A549 (cell line): ENCODE measurements at regions not wholly inside any gene's neighbourhood (a gene's known extent, or its start where the extent isn't known, plus 50 kb on each side); places are given as distances from the start of the nearest gene placed in this dataset.

ENCODE experiments used
- ATAC-seq, 2 experiments: fragments of 200-7000 bp in 1 of 2; fragments of >200 bp in 1 of 2; cut with Nextera tagmentation in 1 of 2; cut with Tn5 transposase in 1 of 2; 3 replicates each; pipeline versions ENCODE4 v1.8.0 to v1.9.1; 2018 to 2020; ENCODE audit warnings: mild to moderate bottlenecking in 1 of 2, moderate library complexity in 1 of 2
- CTCF ChIA-PET: fragments of 300-600 bp; sonication (Branson Sonifier 250); formaldehyde crosslinking; extraction: SDS; loops from one replicate; lab custom pipeline; 2021; ENCODE audit warnings: antibody characterized with exemption, inconsistent platforms; lab: Yijun Ruan, JAX
- POLR2A ChIA-PET: fragments of 350-600 bp; formaldehyde crosslinking; extraction: SDS; loops from one replicate; lab custom pipeline; 2021; ENCODE audit warnings: antibody characterized with exemption, inconsistent platforms; lab: Yijun Ruan, JAX
- DNase-seq, 2 experiments: peaks; one replicate each; pipeline versions ENCODE4 v3.0.0 to v3.0.0-alpha.2; 2011 to 2016; ENCODE audit warnings: low read depth in 1 of 2, low spot score in 1 of 2
- FAIRE-seq: peaks from 2 replicates; lab custom pipeline; 2011; peaks lifted over from hg19 to GRCh38; lab: Jason Lieb, UNC
- H3K27ac ChIP-seq, 2 experiments: fragments of >200 bp; sonication (Bioruptor Twin); formaldehyde crosslinking; 3 replicates each; pipeline ENCODE4 v1.5.1; 2016 to 2017
- H3K4me1 ChIP-seq: fragments of >200 bp; sonication (Bioruptor Twin); formaldehyde crosslinking; 3 replicates; pipeline ENCODE4 v1.6.1; 2016
- H3K4me2 ChIP-seq: fragments of >200 bp; sonication (Bioruptor Twin); formaldehyde crosslinking; 3 replicates; pipeline ENCODE4 v1.6.1; 2016
- H3K4me3 ChIP-seq: fragments of >200 bp; sonication (Bioruptor Twin); formaldehyde crosslinking; 3 replicates; pipeline ENCODE4 v1.5.1; 2016
- H3K9me3 ChIP-seq: fragments of >200 bp; sonication (Bioruptor Twin); formaldehyde crosslinking; 3 replicates; pipeline ENCODE4 v1.6.1; 2016
- BHLHE40 ChIP-seq: IDR thresholded peaks from 2 replicates; pipeline ENCODE4 v1.6.1; 2012; ENCODE audit warnings: low read depth, low read length, inconsistent platforms
- CBX2 ChIP-seq: fragments of 200-600 bp; sonication (generic); IDR thresholded peaks from 2 replicates; pipeline ENCODE4 v1.6.1; 2016; ENCODE audit warnings: low read depth, mild to moderate bottlenecking, borderline replicate concordance
- CBX8 ChIP-seq: fragments of 200-600 bp; sonication (generic); IDR thresholded peaks from 2 replicates; pipeline ENCODE4 v1.6.1; 2016
- EHMT2 ChIP-seq: fragments of 200-600 bp; sonication (generic); IDR thresholded peaks from 2 replicates; pipeline ENCODE4 v1.6.1; 2016; ENCODE audit warnings: antibody characterized with exemption, low read depth, mild to moderate bottlenecking, moderate library complexity
- ELK1 ChIP-seq: fragments of 150-350 bp; IDR thresholded peaks from 2 replicates; pipeline ENCODE4 v1.6.1; 2014; ENCODE audit warnings: low read depth, mild to moderate bottlenecking, low read length
- EP300 ChIP-seq, 2 experiments: fragments of >200 bp; sonication (Bioruptor Twin); formaldehyde crosslinking; IDR thresholded peaks; 2 replicates in 1 of 2; 3 replicates in 1 of 2; pipeline ENCODE4 v1.6.1; 2016 to 2017
- ESRRA ChIP-seq: fragments of 150-350 bp; IDR thresholded peaks from 2 replicates; pipeline ENCODE4 v1.6.1; 2014; ENCODE audit warnings: mild to moderate bottlenecking, low read length, borderline replicate concordance
- FOSB ChIP-seq: fragments of 250-450 bp; sonication (Bioruptor Pico); IDR thresholded peaks from 2 replicates; pipeline ENCODE4 v1.5.0; 2020; ENCODE audit warnings: mild to moderate bottlenecking, moderate library complexity
- HOXB13 ChIP-seq: fragments of 250-450 bp; sonication (Bioruptor Pico); IDR thresholded peaks from 2 replicates; pipeline ENCODE4 v1.5.0; 2020; ENCODE audit warnings: low read depth, mild to moderate bottlenecking, moderate library complexity
- JUN ChIP-seq, 2 experiments: fragments of >200 bp; sonication (Bioruptor Twin); formaldehyde crosslinking; IDR thresholded peaks; 2 replicates in 1 of 2; 3 replicates in 1 of 2; pipeline ENCODE4 v1.6.1; 2016 to 2017
- KDM1A ChIP-seq: fragments of 200-600 bp; sonication (generic); IDR thresholded peaks from 2 replicates; pipeline ENCODE4 v1.6.1; 2016; ENCODE audit warnings: low read depth, mild to moderate bottlenecking
- MAX ChIP-seq: IDR thresholded peaks from 2 replicates; pipeline ENCODE4 v1.6.1; 2012
- MYC ChIP-seq: IDR thresholded peaks from 2 replicates; pipeline ENCODE4 v1.6.1; 2012; ENCODE audit warnings: mild to moderate bottlenecking, inconsistent platforms, low read length, improper control_type of control experiment, borderline replicate concordance
- NFE2L2 ChIP-seq: fragments of 150-350 bp; conservative IDR thresholded peaks from 2 replicates; pipeline ENCODE4 v1.6.1; 2014; ENCODE audit warnings: low read length
- NPAS2 ChIP-seq: fragments of 250-450 bp; sonication (Bioruptor Pico); IDR thresholded peaks from 2 replicates; pipeline ENCODE4 v1.8.0; 2022; ENCODE audit warnings: mild to moderate bottlenecking, moderate library complexity, borderline replicate concordance
- NR3C1 ChIP-seq: fragments of >200 bp; sonication (Bioruptor Twin); formaldehyde crosslinking; IDR thresholded peaks from 3 replicates; pipeline ENCODE4 v1.6.1; 2017
- PHF8 ChIP-seq: fragments of 200-600 bp; sonication (generic); IDR thresholded peaks from 2 replicates; pipeline ENCODE4 v1.6.1; 2016; ENCODE audit warnings: low read depth, mild to moderate bottlenecking, antibody characterized with exemption, moderate library complexity, borderline replicate concordance
- POLR2AphosphoS2 ChIP-seq: conservative IDR thresholded peaks from 2 replicates; pipeline ENCODE4 v1.6.1; 2012; ENCODE audit warnings: low read length, improper control_type of control experiment, inconsistent platforms
- RAD21 ChIP-seq, 2 experiments: fragments of >200 bp in 1 of 2; sonication (Bioruptor Twin) in 1 of 2; formaldehyde crosslinking in 1 of 2; IDR thresholded peaks in 1 of 2; conservative IDR thresholded peaks in 1 of 2; 2 replicates in 1 of 2; 3 replicates in 1 of 2; pipeline ENCODE4 v1.6.1; 2012 to 2018; ENCODE audit warnings: inconsistent platforms in 1 of 2
- ZC3H11A ChIP-seq: fragments of 450-650 bp; IDR thresholded peaks from 2 replicates; pipeline ENCODE4 v1.6.1; 2014; ENCODE audit warnings: antibody characterized with exemption, mild to moderate bottlenecking
- WGBS: methylation state at CpG from one replicate; pipeline ENCODE4 v1.1.6; 2017; ENCODE audit errors: missing lambda C conversion rate; 5-methylcytosine and 5-hydroxymethylcytosine counted together
- TF ChIP-seq, protein P1 (sequence below): fragments of >200 bp; sonication (Bioruptor Twin); formaldehyde crosslinking; IDR thresholded peaks from 2 replicates; pipeline ENCODE4 v1.6.1; 2016
- TF ChIP-seq, protein P2 (sequence below): fragments of >200 bp; sonication (Bioruptor Twin); formaldehyde crosslinking; IDR thresholded peaks from 3 replicates; pipeline ENCODE4 v1.5.1; 2016
- TF ChIP-seq, protein P3 (sequence below): IDR thresholded peaks from 2 replicates; pipeline ENCODE4 v1.6.1; 2012; ENCODE audit warnings: low read depth, borderline replicate concordance
- TF ChIP-seq, protein P4 (sequence below): fragments of >200 bp; sonication (Bioruptor Twin); formaldehyde crosslinking; IDR thresholded peaks from 3 replicates; pipeline ENCODE4 v1.6.1; 2016

DNA sequence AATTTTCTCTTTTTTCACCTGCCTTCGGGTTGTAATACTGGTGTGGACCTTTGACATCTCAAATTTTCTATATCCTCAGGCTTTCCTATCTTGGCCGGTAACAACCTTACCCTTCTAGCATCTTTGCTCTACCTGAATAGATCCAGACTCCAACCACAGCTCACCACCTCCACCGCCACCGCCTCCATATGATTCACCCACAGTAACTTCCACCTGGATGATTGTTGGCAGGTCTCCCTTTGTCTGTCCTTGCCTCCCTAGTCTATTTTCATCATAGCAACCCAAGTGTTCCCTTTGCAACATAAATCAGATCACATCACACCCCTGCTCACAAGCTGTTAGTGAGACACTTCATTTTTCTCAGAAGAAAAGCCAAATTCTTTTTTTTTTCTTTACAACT is 525.8 kb upstream of the POU3F2 start:
- H3K9me3 ChIP-seq: no peaks in the 10 kb centered on the region
- POLR2A ChIA-PET: no interaction called here
- no peak overlapping the region for H3K4me2 ChIP-seq
- TF ChIP-seq MYC: no peak
- TF ChIP-seq NR3C1: no peak
- TF ChIP-seq CBX2: no peak
- TF ChIP-seq EP300 (IDR thresholded peaks at IDR 0.05): no peak
- no peak for TF ChIP-seq BHLHE40
- no peak for TF ChIP-seq ESRRA
- no peak for TF ChIP-seq HOXB13 (CRISPR knock-in tag)
- TF ChIP-seq KDM1A: no peak
- no peak for TF ChIP-seq MAX
- TF ChIP-seq, protein P1, sequence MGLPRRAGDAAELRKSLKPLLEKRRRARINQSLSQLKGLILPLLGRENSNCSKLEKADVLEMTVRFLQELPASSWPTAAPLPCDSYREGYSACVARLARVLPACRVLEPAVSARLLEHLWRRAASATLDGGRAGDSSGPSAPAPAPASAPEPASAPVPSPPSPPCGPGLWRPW: no peak
- no peak for TF ChIP-seq NPAS2 (CRISPR knock-in tag)
- H3K4me3 ChIP-seq: no peak overlapping the region
- H3K4me1 ChIP-seq: no peaks in the 10 kb centered on the region
- 38% methylated on average over 4 of the region's 4 CpGs for WGBS
- FAIRE-seq (no peak), ATAC-seq (no peak), DNase-seq (no peak)
- CTCF ChIA-PET: no interaction called here
- H3K27ac ChIP-seq: no peak overlapping the region

DNA sequence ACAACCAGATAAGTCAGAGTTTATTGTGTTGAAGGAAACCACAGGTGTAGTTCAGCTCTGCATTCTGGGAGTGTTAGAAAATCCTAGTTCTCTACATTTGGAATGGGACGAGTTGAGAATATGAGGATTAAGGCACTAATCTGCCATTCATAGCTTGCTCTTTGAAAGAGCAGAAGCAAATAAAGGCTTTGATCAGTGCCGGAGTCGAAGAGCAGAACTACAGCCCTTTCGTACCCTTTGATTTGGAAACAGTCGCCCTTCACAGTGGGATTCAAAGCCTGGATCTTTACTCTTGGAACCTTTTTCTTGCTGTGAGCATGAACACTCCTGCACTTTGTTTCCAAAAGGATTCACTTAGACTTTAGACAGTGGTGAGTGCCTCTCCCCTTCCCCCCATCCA is 523.9 kb upstream of the POU3F2 start:
- 36% methylated on average over 5 of the region's 5 CpGs for WGBS
- H3K4me3 ChIP-seq: no peak overlapping the region
- H3K4me1 ChIP-seq: no peaks in the 10 kb centered on the region
- H3K27ac ChIP-seq: no peak overlapping the region
- no peak overlapping the region for H3K4me2 ChIP-seq
- ATAC-seq: no peak
- no peak for FAIRE-seq
- ChIA-PET CTCF (no interaction called here), POLR2A (no interaction called here)
- TF ChIP-seq NFE2L2: no peak
- TF ChIP-seq ZC3H11A: no peak
- TF ChIP-seq EHMT2: no peak
- no peak for TF ChIP-seq MAX
- TF ChIP-seq, protein P2, sequence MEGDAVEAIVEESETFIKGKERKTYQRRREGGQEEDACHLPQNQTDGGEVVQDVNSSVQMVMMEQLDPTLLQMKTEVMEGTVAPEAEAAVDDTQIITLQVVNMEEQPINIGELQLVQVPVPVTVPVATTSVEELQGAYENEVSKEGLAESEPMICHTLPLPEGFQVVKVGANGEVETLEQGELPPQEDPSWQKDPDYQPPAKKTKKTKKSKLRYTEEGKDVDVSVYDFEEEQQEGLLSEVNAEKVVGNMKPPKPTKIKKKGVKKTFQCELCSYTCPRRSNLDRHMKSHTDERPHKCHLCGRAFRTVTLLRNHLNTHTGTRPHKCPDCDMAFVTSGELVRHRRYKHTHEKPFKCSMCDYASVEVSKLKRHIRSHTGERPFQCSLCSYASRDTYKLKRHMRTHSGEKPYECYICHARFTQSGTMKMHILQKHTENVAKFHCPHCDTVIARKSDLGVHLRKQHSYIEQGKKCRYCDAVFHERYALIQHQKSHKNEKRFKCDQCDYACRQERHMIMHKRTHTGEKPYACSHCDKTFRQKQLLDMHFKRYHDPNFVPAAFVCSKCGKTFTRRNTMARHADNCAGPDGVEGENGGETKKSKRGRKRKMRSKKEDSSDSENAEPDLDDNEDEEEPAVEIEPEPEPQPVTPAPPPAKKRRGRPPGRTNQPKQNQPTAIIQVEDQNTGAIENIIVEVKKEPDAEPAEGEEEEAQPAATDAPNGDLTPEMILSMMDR: no peak
- TF ChIP-seq BHLHE40: no peak
- no peak for DNase-seq
- H3K9me3 ChIP-seq: no peaks in the 10 kb centered on the region

GRCh38 chr6:98323605-98324004 is 510.8 kb upstream of the POU3F2 start:
- ATAC-seq (no peak), FAIRE-seq (no peak), DNase-seq (no peak)
- ChIA-PET POLR2A (no interaction called here), CTCF (no interaction called here)
- no peaks in the 10 kb centered on the region for H3K9me3 ChIP-seq
- WGBS: 2% methylated on average over 3 of the region's 3 CpGs
- TF ChIP-seq HOXB13 (CRISPR knock-in tag): no peak
- TF ChIP-seq FOSB (CRISPR knock-in tag): no peak
- no peak for TF ChIP-seq POLR2AphosphoS2
- TF ChIP-seq JUN (IDR thresholded peaks at IDR 0.05): no peak
- TF ChIP-seq, protein P3, sequence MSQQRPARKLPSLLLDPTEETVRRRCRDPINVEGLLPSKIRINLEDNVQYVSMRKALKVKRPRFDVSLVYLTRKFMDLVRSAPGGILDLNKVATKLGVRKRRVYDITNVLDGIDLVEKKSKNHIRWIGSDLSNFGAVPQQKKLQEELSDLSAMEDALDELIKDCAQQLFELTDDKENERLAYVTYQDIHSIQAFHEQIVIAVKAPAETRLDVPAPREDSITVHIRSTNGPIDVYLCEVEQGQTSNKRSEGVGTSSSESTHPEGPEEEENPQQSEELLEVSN: no peak
- no peak for TF ChIP-seq ZC3H11A
- TF ChIP-seq, protein P4, sequence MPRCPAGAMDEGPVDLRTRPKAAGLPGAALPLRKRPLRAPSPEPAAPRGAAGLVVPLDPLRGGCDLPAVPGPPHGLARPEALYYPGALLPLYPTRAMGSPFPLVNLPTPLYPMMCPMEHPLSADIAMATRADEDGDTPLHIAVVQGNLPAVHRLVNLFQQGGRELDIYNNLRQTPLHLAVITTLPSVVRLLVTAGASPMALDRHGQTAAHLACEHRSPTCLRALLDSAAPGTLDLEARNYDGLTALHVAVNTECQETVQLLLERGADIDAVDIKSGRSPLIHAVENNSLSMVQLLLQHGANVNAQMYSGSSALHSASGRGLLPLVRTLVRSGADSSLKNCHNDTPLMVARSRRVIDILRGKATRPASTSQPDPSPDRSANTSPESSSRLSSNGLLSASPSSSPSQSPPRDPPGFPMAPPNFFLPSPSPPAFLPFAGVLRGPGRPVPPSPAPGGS: no peak
- no peak for TF ChIP-seq CBX8
- TF ChIP-seq, protein P1: no peak
- TF ChIP-seq ELK1: no peak
- TF ChIP-seq RAD21 (conservative IDR thresholded peaks at IDR 0.05 in 1 of 2, IDR thresholded peaks at IDR 0.05 in 1 of 2): no peak
- no peak for TF ChIP-seq PHF8
- no peak overlapping the region for H3K4me2 ChIP-seq
- no peaks in the 10 kb centered on the region for H3K4me1 ChIP-seq
- no peak overlapping the region for H3K4me3 ChIP-seq
- H3K27ac ChIP-seq: no peak overlapping the region
